OCI-LY1 (cell line): ENCODE measurements at regions not wholly inside any gene's neighbourhood (a gene's known extent, or its start where the extent isn't known, plus 50 kb on each side); places are given as distances from the start of the nearest gene placed in this dataset.

Experiments used
- H2AFZ ChIP-seq: fragments of 200-600 bp; sonication (generic), shearing (Covaris generic); 2 replicates; pipeline ENCODE4 v1.6.0; 2014; ENCODE audit warnings: antibody characterized with exemption, mild to moderate bottlenecking, low read length
- H3F3A ChIP-seq: fragments of 200-600 bp; sonication (generic), shearing (Covaris generic); 2 replicates; pipeline ENCODE4 v1.6.0; 2014; ENCODE audit warnings: mild to moderate bottlenecking, antibody characterized with exemption, low read length, moderate library complexity; ENCODE audit not compliant: insufficient read depth
- H3K27ac ChIP-seq: fragments of 200-600 bp; sonication (generic); 2 replicates; pipeline ENCODE4 v1.5.1; 2014; ENCODE audit warnings: low read length, mixed run types, mild to moderate bottlenecking, low read depth; ENCODE audit not compliant: poor library complexity, severe bottlenecking
- H3K27me3 ChIP-seq: fragments of 200-600 bp; sonication (generic); 2 replicates; pipeline ENCODE4 v1.6.0; 2014; ENCODE audit warnings: antibody characterized with exemption, mild to moderate bottlenecking, low read length, moderate library complexity; ENCODE audit not compliant: insufficient read depth
- H3K36me3 ChIP-seq: fragments of 200-600 bp; sonication (generic); 2 replicates; pipeline ENCODE4 v1.6.1; 2014; ENCODE audit warnings: mild to moderate bottlenecking, antibody characterized with exemption, low read length, moderate library complexity, mixed read lengths; ENCODE audit not compliant: insufficient read depth
- H3K4me1 ChIP-seq: fragments of 200-600 bp; sonication (generic); 2 replicates; pipeline ENCODE4 v1.5.1; 2014; ENCODE audit warnings: mild to moderate bottlenecking, low read length, moderate library complexity; ENCODE audit not compliant: insufficient read depth, severe bottlenecking
- H3K4me2 ChIP-seq: fragments of 200-600 bp; sonication (generic), shearing (Covaris generic); 2 replicates; pipeline ENCODE4 v1.6.1; 2014; ENCODE audit warnings: low read length
- H3K4me3 ChIP-seq: fragments of 200-600 bp; sonication (generic); 2 replicates; pipeline ENCODE4 v1.5.1; 2014; ENCODE audit warnings: low read length, low read depth, mild to moderate bottlenecking, mixed read lengths; ENCODE audit not compliant: poor library complexity, severe bottlenecking
- H3K79me2 ChIP-seq: fragments of 200-600 bp; shearing (Covaris generic); 2 replicates; pipeline ENCODE4 v1.6.1; 2016; ENCODE audit warnings: mixed run types, low read length, mixed read lengths; ENCODE audit not compliant: insufficient read depth
- H3K9ac ChIP-seq: fragments of 200-600 bp; sonication (generic), shearing (Covaris generic); 2 replicates; pipeline ENCODE4 v1.6.1; 2014; ENCODE audit warnings: mild to moderate bottlenecking, low read length, mixed read lengths
- H3K9me2 ChIP-seq: fragments of 200-600 bp; sonication (generic), shearing (Covaris generic); 2 replicates; pipeline ENCODE4 v1.6.1; 2014; ENCODE audit warnings: low read depth, mild to moderate bottlenecking, low read length, mixed read lengths
- H3K9me3 ChIP-seq: fragments of 200-600 bp; shearing (Covaris generic); 2 replicates; pipeline ENCODE4 v1.6.1; 2014; ENCODE audit warnings: low read length, mixed read lengths
- H4K20me1 ChIP-seq: fragments of 200-600 bp; sonication (generic), shearing (Covaris generic); 2 replicates; pipeline ENCODE4 v1.6.0; 2016; ENCODE audit warnings: mild to moderate bottlenecking, low read length; ENCODE audit not compliant: insufficient read depth
- CTCF ChIP-seq: fragments of 200-600 bp; sonication (generic), shearing (Covaris generic); IDR thresholded peaks from 2 replicates; pipeline ENCODE4 v1.5.1; 2017; ENCODE audit warnings: mild to moderate bottlenecking, antibody characterized with exemption, low read length, moderate library complexity, mixed read lengths
- EZH2 ChIP-seq: fragments of 200-600 bp; sonication (generic), shearing (Covaris generic); IDR thresholded peaks from 2 replicates; pipeline ENCODE4 v1.8.0; 2017; ENCODE audit warnings: borderline replicate concordance, mixed run types, mild to moderate bottlenecking, antibody characterized with exemption, low read length, moderate library complexity, mixed read lengths

- no peak for TF ChIP-seq EZH2
- TF ChIP-seq CTCF: no peak
These were observed 362.2 kb upstream of the LYPLAL1 start for GRCh38 chr1:218811497-218811896.

GRCh38 chr1:218812360-218812759, 361.3 kb upstream of the LYPLAL1 start:
- Histone ChIP-seq H3K36me3 (no peaks in the 10 kb centered on the region), H3K9me3 (no peaks in the 10 kb centered on the region), H3F3A (no peaks in the 10 kb centered on the region), H3K79me2 (no peaks in the 10 kb centered on the region), H3K27me3 (no peaks in the 10 kb centered on the region), H3K9me2 (no peaks in the 10 kb centered on the region), H3K4me3 (no peak overlapping the region), H2AFZ (no peak overlapping the region), H4K20me1 (no peaks in the 10 kb centered on the region), H3K4me2 (no peak overlapping the region), H3K4me1 (no peaks in the 10 kb centered on the region), H3K9ac (no peak overlapping the region), H3K27ac (no peak overlapping the region)
- TF ChIP-seq EZH2: no peak
- TF ChIP-seq CTCF: no peak

More at GRCh38 chr1:218811497-218811896, 362.2 kb upstream of the LYPLAL1 start:
- H3K27me3 ChIP-seq: no peaks in the 10 kb centered on the region
- no peaks in the 10 kb centered on the region for H3K4me1 ChIP-seq
- H2AFZ ChIP-seq: no peak overlapping the region
- H3K9me2 ChIP-seq: no peaks in the 10 kb centered on the region
- no peaks in the 10 kb centered on the region for H3F3A ChIP-seq
- no peaks in the 10 kb centered on the region for H3K36me3 ChIP-seq
- no peak overlapping the region for H3K4me2 ChIP-seq
- no peaks in the 10 kb centered on the region for H4K20me1 ChIP-seq
- H3K9me3 ChIP-seq: no peaks in the 10 kb centered on the region
- H3K9ac ChIP-seq: no peak overlapping the region
- H3K79me2 ChIP-seq: no peaks in the 10 kb centered on the region
- no peak overlapping the region for H3K27ac ChIP-seq
- no peak overlapping the region for H3K4me3 ChIP-seq

- Histone ChIP-seq H3K9me2 (no peaks in the 10 kb centered on the region), H3K9ac (no peak overlapping the region), H3K27ac (no peak overlapping the region), H3K4me3 (no peak overlapping the region), H3K79me2 (no peaks in the 10 kb centered on the region), H3K4me2 (no peak overlapping the region), H3K36me3 (no peaks in the 10 kb centered on the region), H3K27me3 (no peaks in the 10 kb centered on the region), H4K20me1 (no peaks in the 10 kb centered on the region), H2AFZ (no peak overlapping the region), H3K4me1 (no peaks in the 10 kb centered on the region), H3F3A (no peaks in the 10 kb centered on the region), H3K9me3 (no peaks in the 10 kb centered on the region)
- no peak for TF ChIP-seq EZH2
- no peak for TF ChIP-seq CTCF
These were observed 360.4 kb upstream of the LYPLAL1 start for GRCh38 chr1:218813237-218813636.
